HG02759 (cell line): ENCODE measurements at regions not wholly inside any gene's neighbourhood (a gene's known extent, or its start where the extent isn't known, plus 50 kb on each side); places are given as distances from the start of the nearest gene placed in this dataset.
"Not testable (repeated sequence)": the region's sequence is repeated elsewhere in the genome, so short reads cannot be mapped to it uniquely, and the experiment has no call there.

Source experiments
- ATAC-seq: cut with Tn5 transposase; IDR thresholded peaks from one replicate; pipeline ENCODE4 v1.9.1; 2021; ENCODE audit warnings: mild to moderate bottlenecking, moderate library complexity; ENCODE audit not compliant: unreplicated experiment

- no peak for ATAC-seq
These were observed 88.2 kb downstream of the KLHL28 start for GRCh38 chr14:44873536-44873935.

GRCh38 chr14:44866770-44867169 lies 95.0 kb downstream of the KLHL28 start:
- no peak for ATAC-seq

GRCh38 chr14:44866322-44866721 lies 95.4 kb downstream of the KLHL28 start:
- no peak for ATAC-seq

GRCh38 chr14:44863271-44863670 lies 98.5 kb downstream of the KLHL28 start:
- ATAC-seq = no peak

- no peak for ATAC-seq
These were observed 107.6 kb downstream of the KLHL28 start for GRCh38 chr14:44854114-44854513.

- ATAC-seq = no peak
These were observed 114.0 kb downstream of the KLHL28 start for GRCh38 chr14:44847526-44848309.

- peak; percentile 82 for ATAC-seq
These were observed 115.4 kb downstream of the KLHL28 start for GRCh38 chr14:44846232-44846824.

- ATAC-seq = not testable (repeated sequence)
These were observed 125.8 kb downstream of the KLHL28 start for GRCh38 chr14:44835928-44836327.

GRCh38 chr14:44833376-44834060 lies 128.2 kb downstream of the KLHL28 start:
- no peak for ATAC-seq

- no peak for ATAC-seq
These were observed 131.4 kb downstream of the KLHL28 start for GRCh38 chr14:44830371-44830770.

GRCh38 chr14:44829021-44829420 lies 132.7 kb downstream of the KLHL28 start:
- ATAC-seq = no peak

GRCh38 chr14:44828023-44828422 lies 133.7 kb downstream of the KLHL28 start:
- ATAC-seq = no peak

- ATAC-seq = no peak
These were observed 141.3 kb downstream of the KLHL28 start for GRCh38 chr14:44820230-44820964.

GRCh38 chr14:44814196-44814595 lies 147.6 kb downstream of the KLHL28 start:
- no peak for ATAC-seq

GRCh38 chr14:44812672-44813071 lies 149.1 kb downstream of the KLHL28 start:
- ATAC-seq = no peak

- ATAC-seq = no peak
These were observed 157.4 kb downstream of the KLHL28 start for GRCh38 chr14:44804391-44804790.

- peak; percentile 78 for ATAC-seq
These were observed 158.4 kb downstream of the KLHL28 start for GRCh38 chr14:44803239-44803905.

- ATAC-seq = no peak
These were observed 163.1 kb downstream of the KLHL28 start for GRCh38 chr14:44798386-44799242.

GRCh38 chr14:44795725-44796124 lies 166.0 kb downstream of the KLHL28 start:
- no peak for ATAC-seq

- no peak for ATAC-seq
These were observed 170.0 kb downstream of the KLHL28 start for GRCh38 chr14:44791730-44792129.
